ENCODE measurements at regions not wholly inside any gene's neighbourhood (a gene's known extent, or its start where the extent isn't known, plus 50 kb on each side); places are given as distances from the start of the nearest gene placed in this dataset.

GRCh38 chr7:25863005-25863728, 288.8 kb upstream of the NFE2L3 start:
- CTCF ChIA-PET = interaction anchor here (0.7 to 1.5 kb wide), 3 partner anchors 12 to 30 kb away, joined by 3 to 9 read pairs (median 4); no protein-coding TSS in a partner anchor
- Mint-ChIP-seq H3K9me3 (no peaks in the 10 kb centered on the region), H3K27ac (no peak overlapping the region), H3K36me3 (ENCODE audit: low read depth) (peaks cover 2% of the 10 kb centered on the region), H3K27me3 (ENCODE audit: low read depth) (peaks cover 77% of the 10 kb centered on the region), H3K4me3 (peak overlapping the region; percentile 58), H3K4me1 (ENCODE audit: low read depth) (peaks cover 22% of the 10 kb centered on the region)
- intact Hi-C loops (cut with micrococcal nuclease) = loop anchor here (2.0 to 5.0 kb wide), 4 partner anchors 32 to 1289 kb away; partner anchors contain the start of genes HOXA3 and SKAP2
- no peak for DNase-seq

- no peak overlapping the region for H3K27ac Mint-ChIP-seq
- peaks cover 21% of the 10 kb centered on the region for H3K4me1 Mint-ChIP-seq (ENCODE audit: low read depth)
- H3K9me3 Mint-ChIP-seq = no peaks in the 10 kb centered on the region
- no peak for DNase-seq
- intact Hi-C loops (cut with micrococcal nuclease) = loop anchor here (2.0 to 5.0 kb wide), 4 partner anchors 31 to 1289 kb away; partner anchors contain the start of genes HOXA3 and SKAP2
- CTCF ChIA-PET = no interaction called here
- H3K27me3 Mint-ChIP-seq (ENCODE audit: low read depth) = peaks cover 79% of the 10 kb centered on the region
- no peak overlapping the region for H3K4me3 Mint-ChIP-seq
- peaks cover 2% of the 10 kb centered on the region for H3K36me3 Mint-ChIP-seq (ENCODE audit: low read depth)
Measured at GRCh38 chr7:25863729-25864110, 288.3 kb upstream of the NFE2L3 start.

- intact Hi-C loops (cut with micrococcal nuclease) = loop anchor here (5.0 kb wide), 1 partner anchor 1288 kb away; the partner anchor contains the start of gene HOXA3
Measured at GRCh38 chr7:25864511-25864910, 287.5 kb upstream of the NFE2L3 start.

GRCh38 chr7:25864943-25865751, 286.9 kb upstream of the NFE2L3 start:
- no peak overlapping the region for H3K27ac Mint-ChIP-seq
- no peak for DNase-seq
- H3K36me3 Mint-ChIP-seq (ENCODE audit: low read depth) = no peaks in the 10 kb centered on the region
- no peaks in the 10 kb centered on the region for H3K9me3 Mint-ChIP-seq
- no peak overlapping the region for H3K4me3 Mint-ChIP-seq
- intact Hi-C loops (cut with micrococcal nuclease) = loop anchor here (5.0 kb wide), 1 partner anchor 1287 kb away; the partner anchor contains the start of gene HOXA3
- CTCF ChIA-PET = interaction anchor here (0.8 to 2.0 kb wide), 3 partner anchors 11 to 28 kb away, joined by 4 to 5 read pairs (median 4); no protein-coding TSS in a partner anchor
- peaks cover 77% of the 10 kb centered on the region for H3K27me3 Mint-ChIP-seq (ENCODE audit: low read depth)
- peaks cover 14% of the 10 kb centered on the region for H3K4me1 Mint-ChIP-seq (ENCODE audit: low read depth)

More at GRCh38 chr7:25864511-25864910, 287.5 kb upstream of the NFE2L3 start:
- CTCF ChIA-PET = interaction anchor here (0.8 to 2.0 kb wide), 3 partner anchors 10 to 29 kb away, joined by 4 to 5 read pairs (median 4); no protein-coding TSS in a partner anchor
- peaks cover 16% of the 10 kb centered on the region for H3K4me1 Mint-ChIP-seq (ENCODE audit: low read depth)
- H3K27me3 Mint-ChIP-seq (ENCODE audit: low read depth) = peaks cover 79% of the 10 kb centered on the region
- no peak overlapping the region for H3K4me3 Mint-ChIP-seq
- H3K9me3 Mint-ChIP-seq = no peaks in the 10 kb centered on the region
- no peak for DNase-seq
- no peak overlapping the region for H3K27ac Mint-ChIP-seq
- no peaks in the 10 kb centered on the region for H3K36me3 Mint-ChIP-seq (ENCODE audit: low read depth)

- peaks cover 56% of the 10 kb centered on the region for H3K27me3 Mint-ChIP-seq (ENCODE audit: low read depth)
- CTCF ChIA-PET = no interaction called here
Measured at GRCh38 chr7:25868509-25868908, 283.5 kb upstream of the NFE2L3 start.

GRCh38 chr7:25870574-25870973, 281.4 kb upstream of the NFE2L3 start:
- Mint-ChIP-seq H3K27me3 (ENCODE audit: low read depth) (peaks cover 51% of the 10 kb centered on the region), H3K4me1 (ENCODE audit: low read depth) (no peaks in the 10 kb centered on the region), H3K27ac (no peak overlapping the region), H3K36me3 (ENCODE audit: low read depth) (no peaks in the 10 kb centered on the region), H3K9me3 (no peaks in the 10 kb centered on the region), H3K4me3 (no peak overlapping the region)
- CTCF ChIA-PET = no interaction called here
- DNase-seq = no peak
- intact Hi-C loops (cut with micrococcal nuclease) = no loop called here

More at GRCh38 chr7:25868509-25868908, 283.5 kb upstream of the NFE2L3 start:
- DNase-seq = no peak
- no peaks in the 10 kb centered on the region for H3K4me1 Mint-ChIP-seq (ENCODE audit: low read depth)
- H3K36me3 Mint-ChIP-seq (ENCODE audit: low read depth) = no peaks in the 10 kb centered on the region
- H3K27ac Mint-ChIP-seq = no peak overlapping the region
- H3K4me3 Mint-ChIP-seq = no peak overlapping the region
- H3K9me3 Mint-ChIP-seq = no peaks in the 10 kb centered on the region
- intact Hi-C loops (cut with micrococcal nuclease) = no loop called here

GRCh38 chr7:25876092-25876491, 275.9 kb upstream of the NFE2L3 start:
- CTCF ChIA-PET = no interaction called here
- H3K27me3 Mint-ChIP-seq (ENCODE audit: low read depth) = peaks cover 19% of the 10 kb centered on the region
- H3K36me3 Mint-ChIP-seq (ENCODE audit: low read depth) = no peaks in the 10 kb centered on the region
- H3K9me3 Mint-ChIP-seq = no peaks in the 10 kb centered on the region
- no peak for DNase-seq
- H3K27ac Mint-ChIP-seq = no peak overlapping the region
- intact Hi-C loops (cut with micrococcal nuclease) = no loop called here
- H3K4me1 Mint-ChIP-seq (ENCODE audit: low read depth) = no peaks in the 10 kb centered on the region
- no peak overlapping the region for H3K4me3 Mint-ChIP-seq

- Mint-ChIP-seq H3K4me1 (ENCODE audit: low read depth) (no peaks in the 10 kb centered on the region), H3K9me3 (no peaks in the 10 kb centered on the region), H3K27me3 (ENCODE audit: low read depth) (peaks cover 19% of the 10 kb centered on the region), H3K4me3 (no peak overlapping the region), H3K27ac (no peak overlapping the region), H3K36me3 (ENCODE audit: low read depth) (no peaks in the 10 kb centered on the region)
- CTCF ChIA-PET = interaction anchor here (0.8 to 1.2 kb wide), 2 partner anchors 15 to 24 kb away, joined by 3 read pairs; no protein-coding TSS in a partner anchor
- intact Hi-C loops (cut with micrococcal nuclease) = no loop called here
- DNase-seq = no peak
Measured at GRCh38 chr7:25877802-25878789, 273.9 kb upstream of the NFE2L3 start.

- Mint-ChIP-seq H3K27me3 (ENCODE audit: low read depth) (peaks cover 22% of the 10 kb centered on the region), H3K27ac (no peak overlapping the region), H3K36me3 (ENCODE audit: low read depth) (no peaks in the 10 kb centered on the region), H3K4me3 (no peak overlapping the region), H3K9me3 (no peaks in the 10 kb centered on the region), H3K4me1 (ENCODE audit: low read depth) (no peaks in the 10 kb centered on the region)
- CTCF ChIA-PET = interaction anchor here (0.6 to 0.9 kb wide), 3 partner anchors 13 to 810 kb away, joined by 3 to 5 read pairs (median 4); no protein-coding TSS in a partner anchor
- intact Hi-C loops (cut with micrococcal nuclease) = no loop called here
- no peak for DNase-seq
Measured at GRCh38 chr7:25879799-25880198, 272.2 kb upstream of the NFE2L3 start.

- Mint-ChIP-seq H3K4me1 (ENCODE audit: low read depth) (no peaks in the 10 kb centered on the region), H3K27ac (no peak overlapping the region), H3K9me3 (no peaks in the 10 kb centered on the region), H3K4me3 (no peak overlapping the region), H3K27me3 (ENCODE audit: low read depth) (peaks cover 18% of the 10 kb centered on the region), H3K36me3 (ENCODE audit: low read depth) (no peaks in the 10 kb centered on the region)
- intact Hi-C loops (cut with micrococcal nuclease) = no loop called here
- DNase-seq = no peak
- CTCF ChIA-PET = interaction anchor here (0.6 to 1.2 kb wide), 5 partner anchors 11 to 399 kb away, joined by 3 to 13 read pairs (median 3); no protein-coding TSS in a partner anchor
Measured at GRCh38 chr7:25881317-25882037, 270.5 kb upstream of the NFE2L3 start.

Measured in activated naive CD4-positive, alpha-beta T cell treated with anti-CD3 and anti-CD28 coated beads for 36 hours (primary cell).